Neutrophil (primary cell): ENCODE measurements at regions not wholly inside any gene's neighbourhood (a gene's known extent, or its start where the extent isn't known, plus 50 kb on each side); places are given as distances from the start of the nearest gene placed in this dataset.

ENCODE experiments used
- H3K27ac ChIP-seq: fragments of 200-600 bp; sonication (generic); 2 replicates; pipeline ENCODE4 v1.5.1; 2016; ENCODE audit warnings: mild to moderate bottlenecking, moderate library complexity
- H3K27me3 ChIP-seq: fragments of 200-600 bp; sonication (generic); 2 replicates; pipeline ENCODE4 v1.6.0; 2016; ENCODE audit warnings: mild to moderate bottlenecking
- H3K36me3 ChIP-seq: fragments of 200-600 bp; sonication (generic); 2 replicates; pipeline ENCODE4 v1.5.1; 2017
- H3K4me1 ChIP-seq, 2 experiments: fragments of 200-600 bp in 1 of 2; sonication (generic) in 1 of 2; 1 replicate in 1 of 2; 2 replicates in 1 of 2; pipeline versions ENCODE4 v1.5.1 to v1.6.1; 2013 to 2016; ENCODE audit warnings: low read depth in 1 of 2, low read length in 1 of 2, mild to moderate bottlenecking in 1 of 2, moderate library complexity in 1 of 2; ENCODE audit not compliant: control insufficient read depth in 1 of 2, insufficient read depth in 1 of 2
- H3K4me3 ChIP-seq, 2 experiments: fragments of 200-600 bp in 1 of 2; sonication (generic) in 1 of 2; 1 replicate in 1 of 2; 2 replicates in 1 of 2; pipeline ENCODE4 v1.5.1; 2013 to 2016; ENCODE audit warnings: low read depth in 1 of 2, low read length in 1 of 2, mild to moderate bottlenecking in 1 of 2, moderate library complexity in 1 of 2
- H3K9me3 ChIP-seq: fragments of 200-600 bp; sonication (generic); 2 replicates; pipeline ENCODE4 v1.5.1; 2016
- TF ChIP-seq, protein P1 (sequence below): fragments of 200-600 bp; sonication (generic); IDR thresholded peaks from 2 replicates; pipeline ENCODE4 v1.5.1; 2016; ENCODE audit warnings: antibody characterized with exemption

DNA sequence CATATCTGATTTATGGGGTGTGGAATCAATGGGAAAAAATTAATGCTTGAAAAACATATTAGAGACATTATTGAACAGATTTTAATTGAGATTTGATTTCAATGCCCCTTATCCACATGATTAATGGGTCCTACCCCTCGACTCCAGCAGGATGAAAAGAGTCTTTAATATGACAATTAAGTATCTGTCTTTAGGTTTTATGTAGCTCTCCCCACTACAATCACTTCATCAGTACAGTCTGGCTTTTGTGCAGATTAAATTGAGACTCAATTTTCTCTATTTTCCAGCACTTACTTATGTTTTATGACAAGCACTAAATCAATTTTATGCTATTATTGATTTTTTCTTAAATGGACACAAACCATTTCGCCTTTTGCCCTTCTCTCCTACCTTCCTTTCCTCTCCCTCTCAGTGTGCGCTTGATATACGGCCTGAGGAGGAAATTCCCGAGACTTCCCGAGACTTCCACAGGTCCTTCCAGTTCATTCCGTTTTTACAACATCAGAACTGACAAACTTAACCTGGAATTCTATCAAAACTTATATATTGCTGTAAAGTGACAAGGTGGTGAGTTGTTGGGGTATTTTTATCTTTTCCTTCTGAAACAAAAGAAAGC lies 555.1 kb upstream of the SALL3 start:
- Histone ChIP-seq H3K27me3 (no peaks in the 10 kb centered on the region), H3K9me3 (no peaks in the 10 kb centered on the region), H3K36me3 (no peaks in the 10 kb centered on the region), H3K4me1 (no peaks in the 10 kb centered on the region), H3K27ac (no peak overlapping the region), H3K4me3 (no peak overlapping the region)
- TF ChIP-seq, protein P1, sequence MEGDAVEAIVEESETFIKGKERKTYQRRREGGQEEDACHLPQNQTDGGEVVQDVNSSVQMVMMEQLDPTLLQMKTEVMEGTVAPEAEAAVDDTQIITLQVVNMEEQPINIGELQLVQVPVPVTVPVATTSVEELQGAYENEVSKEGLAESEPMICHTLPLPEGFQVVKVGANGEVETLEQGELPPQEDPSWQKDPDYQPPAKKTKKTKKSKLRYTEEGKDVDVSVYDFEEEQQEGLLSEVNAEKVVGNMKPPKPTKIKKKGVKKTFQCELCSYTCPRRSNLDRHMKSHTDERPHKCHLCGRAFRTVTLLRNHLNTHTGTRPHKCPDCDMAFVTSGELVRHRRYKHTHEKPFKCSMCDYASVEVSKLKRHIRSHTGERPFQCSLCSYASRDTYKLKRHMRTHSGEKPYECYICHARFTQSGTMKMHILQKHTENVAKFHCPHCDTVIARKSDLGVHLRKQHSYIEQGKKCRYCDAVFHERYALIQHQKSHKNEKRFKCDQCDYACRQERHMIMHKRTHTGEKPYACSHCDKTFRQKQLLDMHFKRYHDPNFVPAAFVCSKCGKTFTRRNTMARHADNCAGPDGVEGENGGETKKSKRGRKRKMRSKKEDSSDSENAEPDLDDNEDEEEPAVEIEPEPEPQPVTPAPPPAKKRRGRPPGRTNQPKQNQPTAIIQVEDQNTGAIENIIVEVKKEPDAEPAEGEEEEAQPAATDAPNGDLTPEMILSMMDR: no peak

DNA sequence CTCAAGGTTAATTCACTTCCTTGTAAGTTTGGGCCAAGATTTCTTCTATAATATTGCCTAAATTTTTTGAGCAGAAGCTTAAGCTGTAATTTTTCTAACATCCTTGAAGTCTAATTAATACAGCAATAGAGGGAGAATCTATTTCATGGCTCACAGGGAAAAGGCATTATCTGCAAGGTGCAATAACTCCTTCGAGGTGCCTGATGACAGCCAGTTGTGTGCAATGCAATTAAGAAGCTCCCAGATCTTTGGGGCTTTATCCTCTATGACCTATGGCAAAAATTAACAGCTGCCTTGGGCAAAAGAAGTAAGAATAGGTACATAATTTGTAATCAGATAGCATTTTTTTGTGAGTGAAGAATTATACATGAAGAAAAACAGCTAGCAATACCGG lies 554.6 kb upstream of the SALL3 start:
- TF ChIP-seq, protein P1: no peak
- Histone ChIP-seq H3K36me3 (no peaks in the 10 kb centered on the region), H3K27me3 (no peaks in the 10 kb centered on the region), H3K27ac (no peak overlapping the region), H3K4me1 (no peaks in the 10 kb centered on the region), H3K4me3 (no peak overlapping the region), H3K9me3 (no peaks in the 10 kb centered on the region)

DNA sequence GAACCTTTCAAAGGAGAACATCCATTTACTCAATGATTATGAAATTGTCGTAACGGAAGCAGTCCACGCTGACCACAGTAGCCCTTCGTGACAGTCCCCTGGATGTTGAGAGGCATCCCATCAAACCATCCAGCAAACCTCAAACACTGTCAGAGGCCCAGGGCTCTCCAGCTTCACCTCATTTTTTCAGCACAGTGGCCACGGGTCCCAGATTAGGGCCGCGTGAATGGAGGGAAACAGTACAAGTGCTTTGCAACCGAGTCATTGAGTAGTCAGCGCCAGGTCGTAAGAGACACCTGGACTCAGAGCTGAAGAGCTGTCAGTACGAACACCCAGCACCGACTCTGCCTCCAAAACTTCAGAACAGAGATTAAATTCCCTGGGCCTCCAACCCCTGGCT lies 552.5 kb upstream of the SALL3 start:
- TF ChIP-seq, protein P1: no peak
- Histone ChIP-seq H3K27me3 (no peaks in the 10 kb centered on the region), H3K4me3 (no peak overlapping the region), H3K9me3 (no peaks in the 10 kb centered on the region), H3K36me3 (no peaks in the 10 kb centered on the region), H3K27ac (no peak overlapping the region), H3K4me1 (no peaks in the 10 kb centered on the region)

DNA sequence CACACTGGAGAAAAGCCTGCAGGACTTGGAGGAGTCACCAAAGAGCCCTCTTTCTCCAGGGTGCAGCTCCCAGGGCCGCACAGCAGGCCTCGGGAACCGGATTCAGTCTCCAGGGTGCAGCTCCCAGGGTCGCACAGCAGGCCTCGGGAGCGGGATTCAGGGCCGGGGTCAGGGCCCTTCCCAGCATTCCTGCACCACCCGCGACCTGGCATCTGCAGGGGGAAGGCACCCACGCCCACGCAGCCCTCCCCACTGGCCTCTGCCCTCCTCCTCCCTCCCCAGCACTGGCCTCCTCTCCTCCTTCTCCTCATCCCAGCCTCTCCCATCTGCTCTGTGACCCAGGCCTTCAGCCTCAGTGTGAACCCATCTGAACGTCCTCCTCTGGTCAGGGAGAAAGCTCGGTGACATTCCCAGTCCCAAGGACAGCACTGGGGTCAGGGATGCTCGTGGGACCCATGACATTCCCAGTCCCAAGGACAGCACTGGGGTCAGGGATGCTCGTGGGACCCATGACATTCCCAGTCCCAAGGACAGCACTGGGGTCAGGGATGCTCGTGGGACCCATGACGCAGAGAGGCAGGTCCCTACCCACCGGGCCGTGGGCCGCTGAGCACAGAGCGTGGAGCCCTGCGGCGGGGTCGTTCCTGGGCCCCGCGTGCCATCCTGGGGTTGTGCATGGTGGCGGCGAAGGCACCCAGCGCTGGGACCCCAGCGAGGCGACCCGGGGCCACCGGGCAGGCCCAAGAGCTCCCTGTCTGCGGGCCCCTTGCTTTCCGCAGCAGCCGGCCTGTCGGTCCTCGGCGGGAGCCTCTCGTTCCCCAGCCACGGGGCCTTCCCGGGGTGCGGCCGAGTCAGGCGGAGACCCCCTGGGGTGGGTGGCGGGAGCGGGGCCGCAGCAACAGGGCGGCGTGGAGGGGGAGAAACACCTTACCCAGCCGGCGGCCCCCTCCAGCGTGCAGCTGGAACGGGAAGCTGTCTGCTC lies 550.2 kb upstream of the SALL3 start:
- Histone ChIP-seq H3K27ac (no peak overlapping the region), H3K27me3 (no peaks in the 10 kb centered on the region), H3K36me3 (no peaks in the 10 kb centered on the region), H3K4me1 (no peaks in the 10 kb centered on the region), H3K9me3 (no peaks in the 10 kb centered on the region), H3K4me3 (no peak overlapping the region)
- TF ChIP-seq, protein P1: no peak

DNA sequence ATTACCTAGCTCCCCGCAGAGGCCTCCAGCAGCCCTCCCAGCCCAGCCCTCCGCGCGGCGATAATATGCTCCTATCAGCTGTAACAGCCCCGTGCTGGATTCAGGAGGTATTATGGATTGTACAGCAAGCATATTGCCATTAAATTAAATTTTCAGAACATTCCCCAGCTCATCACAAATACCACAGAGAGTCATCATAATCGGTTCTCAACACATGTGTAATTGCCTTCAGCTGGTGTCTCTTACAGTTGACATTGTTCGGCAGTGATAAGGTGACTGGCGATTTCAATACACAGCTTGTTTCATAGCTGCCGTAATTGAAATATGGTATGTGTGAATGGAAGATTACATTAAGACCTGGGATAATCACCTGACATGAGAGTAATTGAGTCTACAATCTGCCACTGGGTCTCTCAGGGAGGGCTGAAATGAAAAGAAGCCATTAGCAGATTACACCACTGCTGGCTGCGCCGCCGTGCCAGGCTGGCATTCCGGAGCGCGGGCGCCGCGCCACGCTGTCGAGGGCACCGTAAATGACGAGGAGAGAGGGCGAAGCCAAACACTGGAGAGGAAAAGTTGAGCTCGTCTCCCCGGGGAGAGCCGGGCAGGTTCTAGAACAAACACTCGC lies 549.4 kb upstream of the SALL3 start:
- no peaks in the 10 kb centered on the region for H3K4me1 ChIP-seq
- no peak overlapping the region for H3K27ac ChIP-seq
- H3K9me3 ChIP-seq: no peaks in the 10 kb centered on the region
- no peak overlapping the region for H3K4me3 ChIP-seq
- H3K36me3 ChIP-seq: no peaks in the 10 kb centered on the region
- no peaks in the 10 kb centered on the region for H3K27me3 ChIP-seq
- TF ChIP-seq, protein P1: no peak
